ENCODE measurements at regions not wholly inside any gene's neighbourhood (a gene's known extent, or its start where the extent isn't known, plus 50 kb on each side); places are given as distances from the start of the nearest gene placed in this dataset.

- DNase-seq (ENCODE audit: low read depth, low spot score): no peak
- intact Hi-C loops (cut with micrococcal nuclease; ENCODE audit: unreplicated experiment) (no loop called here), in situ Hi-C loops (cut with HindIII; ENCODE audit: low pct_unique_long_range_greater_than_20kb, low sequenced_read_pairs) (no loop called here)
- no peak for TF ChIP-seq POLR2AphosphoS5 (IDR thresholded peaks at IDR 0.05; ENCODE audit: low read depth, low read length)
- no peak for TF ChIP-seq SIN3A (IDR thresholded peaks at IDR 0.05; ENCODE audit: borderline replicate concordance, insufficient read depth, low read depth, low read length)
- TF ChIP-seq, protein P1, sequence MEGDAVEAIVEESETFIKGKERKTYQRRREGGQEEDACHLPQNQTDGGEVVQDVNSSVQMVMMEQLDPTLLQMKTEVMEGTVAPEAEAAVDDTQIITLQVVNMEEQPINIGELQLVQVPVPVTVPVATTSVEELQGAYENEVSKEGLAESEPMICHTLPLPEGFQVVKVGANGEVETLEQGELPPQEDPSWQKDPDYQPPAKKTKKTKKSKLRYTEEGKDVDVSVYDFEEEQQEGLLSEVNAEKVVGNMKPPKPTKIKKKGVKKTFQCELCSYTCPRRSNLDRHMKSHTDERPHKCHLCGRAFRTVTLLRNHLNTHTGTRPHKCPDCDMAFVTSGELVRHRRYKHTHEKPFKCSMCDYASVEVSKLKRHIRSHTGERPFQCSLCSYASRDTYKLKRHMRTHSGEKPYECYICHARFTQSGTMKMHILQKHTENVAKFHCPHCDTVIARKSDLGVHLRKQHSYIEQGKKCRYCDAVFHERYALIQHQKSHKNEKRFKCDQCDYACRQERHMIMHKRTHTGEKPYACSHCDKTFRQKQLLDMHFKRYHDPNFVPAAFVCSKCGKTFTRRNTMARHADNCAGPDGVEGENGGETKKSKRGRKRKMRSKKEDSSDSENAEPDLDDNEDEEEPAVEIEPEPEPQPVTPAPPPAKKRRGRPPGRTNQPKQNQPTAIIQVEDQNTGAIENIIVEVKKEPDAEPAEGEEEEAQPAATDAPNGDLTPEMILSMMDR (IDR thresholded peaks at IDR 0.05): no peak
- no peak for TF ChIP-seq TCF7L2 (IDR thresholded peaks at IDR 0.05; ENCODE audit: low read depth, low read length)
- TF ChIP-seq REST (IDR thresholded peaks at IDR 0.05; ENCODE audit: insufficient read depth in 1 of 2, low read depth in 2 of 2, low read length in 1 of 2): no peak
- Histone ChIP-seq H3K27me3 (ENCODE audit: control insufficient read depth, insufficient read depth, low read length) (no peaks in the 10 kb centered on the region), H3K4me1 (ENCODE audit: control insufficient read depth, insufficient read depth, low read length) (no peaks in the 10 kb centered on the region), H3K4me3 (ENCODE audit: low read depth in 2 of 2, low read length in 2 of 2) (no peak overlapping the region), H3K36me3 (ENCODE audit: control insufficient read depth, insufficient read depth, low read length) (no peaks in the 10 kb centered on the region), H3K9me3 (ENCODE audit: control insufficient read depth, insufficient read depth, low read depth, low read length) (no peaks in the 10 kb centered on the region), H3K27ac (ENCODE audit: low read length) (no peak overlapping the region)
- ChIA-PET CTCF (no interaction called here), POLR2A (interaction anchor here (0.6 kb wide), 1 partner anchor 207 kb away, joined by 4 read pairs; no protein-coding TSS in a partner anchor)
- ATAC-seq: no peak
- no TSS peak for BruUV-seq (replicated peaks)
Observed at GRCh38 chr22:49636649-49637048, 191.0 kb downstream of the BRD1 start.

- H3K36me3 ChIP-seq (ENCODE audit: control insufficient read depth, insufficient read depth, low read length): no peaks in the 10 kb centered on the region
- no peak overlapping the region for H3K27ac ChIP-seq (ENCODE audit: low read length)
- H3K27me3 ChIP-seq (ENCODE audit: control insufficient read depth, insufficient read depth, low read length): no peaks in the 10 kb centered on the region
- DNase-seq (ENCODE audit: low read depth, low spot score) (no peak), ATAC-seq (no peak)
- POLR2A ChIA-PET: no interaction called here
- in situ Hi-C loops (cut with HindIII; ENCODE audit: low pct_unique_long_range_greater_than_20kb, low sequenced_read_pairs): no loop called here
- H3K9me3 ChIP-seq (ENCODE audit: control insufficient read depth, insufficient read depth, low read depth, low read length): no peaks in the 10 kb centered on the region
- TF ChIP-seq, protein P1 (IDR thresholded peaks at IDR 0.05): no peak
- TF ChIP-seq POLR2AphosphoS5 (IDR thresholded peaks at IDR 0.05; ENCODE audit: low read depth, low read length) (no peak), TCF7L2 (IDR thresholded peaks at IDR 0.05; ENCODE audit: low read depth, low read length) (no peak), SIN3A (IDR thresholded peaks at IDR 0.05; ENCODE audit: borderline replicate concordance, insufficient read depth, low read depth, low read length) (no peak), REST (IDR thresholded peaks at IDR 0.05; ENCODE audit: insufficient read depth in 1 of 2, low read depth in 2 of 2, low read length in 1 of 2) (no peak)
- CTCF ChIA-PET: no interaction called here
- BruUV-seq (replicated peaks): no TSS peak
- intact Hi-C loops (cut with micrococcal nuclease; ENCODE audit: unreplicated experiment): no loop called here
- no peak overlapping the region for H3K4me3 ChIP-seq (ENCODE audit: low read depth in 2 of 2, low read length in 2 of 2)
- H3K4me1 ChIP-seq (ENCODE audit: control insufficient read depth, insufficient read depth, low read length): no peaks in the 10 kb centered on the region
Observed at GRCh38 chr22:49636214-49636613, 191.5 kb downstream of the BRD1 start.

Data from Panc1 (cell line).